Right renal cortex interstitium (tissue), 3 donors: ENCODE measurements at regions not wholly inside any gene's neighbourhood (a gene's known extent, or its start where the extent isn't known, plus 50 kb on each side); places are given as distances from the start of the nearest gene placed in this dataset.

ENCODE experiments used
- DNase-seq, 3 donors: peaks; one replicate each; pipeline ENCODE4 v3.0.0-alpha.2; 2013; ENCODE audit warnings: low read depth in 3 of 3, low spot score in 2 of 3

DNA sequence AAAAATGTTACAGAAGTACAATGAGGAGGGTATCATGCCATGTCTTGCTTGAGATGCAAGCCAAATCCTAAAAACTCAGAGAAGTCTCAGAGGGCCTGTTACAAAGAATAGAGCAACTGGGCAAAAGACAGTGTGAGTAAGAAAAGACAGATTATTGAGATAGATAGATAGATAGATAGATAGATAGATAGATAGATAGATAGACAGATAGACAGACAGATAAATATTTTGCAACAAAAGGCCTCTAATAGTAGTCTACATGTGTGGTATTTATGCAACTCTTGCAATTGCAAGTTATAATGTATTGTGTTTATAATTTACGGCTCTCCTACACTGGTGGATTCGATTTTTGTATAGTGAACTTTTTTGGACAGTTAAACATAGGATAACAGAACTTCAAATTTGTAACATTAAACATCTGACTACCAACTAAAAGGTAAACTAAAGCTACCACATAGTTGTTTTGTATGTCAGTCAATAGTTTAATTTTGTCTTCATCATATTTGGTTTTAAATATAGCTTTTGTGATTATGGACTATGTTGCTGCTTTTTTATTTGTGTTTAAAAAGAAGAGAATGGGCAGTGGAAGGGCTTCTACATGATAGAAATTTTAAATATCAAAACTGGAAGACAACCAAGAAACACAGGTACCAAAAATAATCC lies 740.7 kb upstream of the LRRTM4 start:
- DNase-seq: no peak

DNA sequence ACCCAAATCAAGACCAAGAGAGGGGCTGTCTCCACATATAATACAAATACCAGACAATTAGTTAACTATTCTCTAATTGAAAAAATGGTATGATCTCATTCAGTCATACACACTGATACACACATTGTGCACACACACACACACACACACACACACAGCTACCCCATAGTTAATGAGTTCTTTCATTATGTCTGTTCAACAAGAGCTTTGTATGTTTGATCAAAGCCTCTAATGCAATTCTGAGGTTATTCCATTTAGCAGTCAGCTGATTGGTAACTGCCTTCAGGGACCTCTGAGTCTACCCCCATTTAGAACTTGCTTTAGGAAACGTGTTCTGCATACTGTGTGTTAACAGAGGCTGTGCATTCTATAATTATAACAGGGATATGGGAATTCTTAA lies 741.4 kb upstream of the LRRTM4 start:
- DNase-seq: no peak

DNA sequence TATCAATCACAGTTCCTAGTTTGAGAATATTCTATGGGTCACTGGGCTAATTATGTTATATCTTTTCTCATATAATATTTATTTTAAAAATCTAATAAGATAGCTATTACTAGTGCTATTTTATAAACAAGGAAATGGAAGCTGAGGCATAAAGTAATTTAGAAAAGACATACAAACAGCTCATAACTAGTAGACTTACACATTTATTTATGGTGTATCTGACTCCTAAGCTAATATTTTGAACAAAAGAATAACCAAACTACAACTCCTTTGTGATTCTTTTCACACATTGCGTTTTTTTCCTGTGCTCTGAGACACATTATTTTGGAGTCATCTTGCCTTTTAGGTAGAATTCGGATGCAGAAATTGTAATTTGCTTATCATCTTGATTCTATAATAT lies 742.0 kb upstream of the LRRTM4 start:
- DNase-seq: no peak

DNA sequence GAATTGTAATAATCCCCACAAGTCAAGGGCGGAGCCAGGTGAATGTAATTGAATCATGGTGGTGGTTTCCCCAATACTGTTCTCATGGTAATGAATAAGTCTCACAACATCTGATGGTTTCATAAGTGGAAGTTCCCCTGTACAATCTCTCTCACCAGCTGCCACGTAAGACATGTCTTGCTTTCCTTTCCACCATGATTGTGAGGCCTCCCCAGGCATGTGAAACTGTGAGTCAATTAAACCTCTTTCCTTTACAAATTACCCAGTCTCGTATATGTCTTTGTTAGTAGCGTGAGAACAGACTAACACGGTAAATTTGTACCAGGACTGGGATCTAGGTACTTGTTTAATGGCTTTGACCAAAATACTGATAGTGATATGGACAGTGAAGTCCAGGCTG lies 744.3 kb upstream of the REG3G start:
- no peak for DNase-seq

DNA sequence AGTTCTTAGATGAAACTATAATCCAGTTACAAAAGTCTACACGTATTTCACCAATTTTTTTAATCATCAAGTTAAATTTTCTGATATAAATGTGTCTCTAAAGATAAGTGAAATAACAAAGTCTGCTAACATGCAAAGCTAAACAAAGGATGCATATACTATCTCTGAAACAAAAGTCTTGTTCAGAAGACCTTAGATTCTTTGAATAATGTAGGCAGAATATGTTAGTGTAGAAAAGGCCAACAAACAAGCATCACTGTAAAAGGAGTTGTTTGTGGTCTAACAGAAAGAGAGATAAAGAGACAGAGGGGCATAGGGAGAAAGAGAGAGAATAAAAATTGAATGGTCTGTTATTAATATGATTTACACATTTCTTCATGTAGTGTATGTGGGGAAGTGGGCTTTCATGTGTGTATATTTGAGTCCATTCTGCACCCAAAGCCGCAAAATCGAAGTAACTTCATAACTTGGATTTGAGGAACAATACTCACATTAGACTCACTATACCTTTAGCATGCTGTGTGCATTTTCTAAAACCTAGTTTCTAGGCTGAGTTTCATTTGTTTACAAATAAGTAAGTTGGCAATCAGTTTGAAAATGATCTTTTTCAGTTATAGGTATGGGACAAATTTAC lies 734.8 kb upstream of the REG3G start:
- no peak for DNase-seq

DNA sequence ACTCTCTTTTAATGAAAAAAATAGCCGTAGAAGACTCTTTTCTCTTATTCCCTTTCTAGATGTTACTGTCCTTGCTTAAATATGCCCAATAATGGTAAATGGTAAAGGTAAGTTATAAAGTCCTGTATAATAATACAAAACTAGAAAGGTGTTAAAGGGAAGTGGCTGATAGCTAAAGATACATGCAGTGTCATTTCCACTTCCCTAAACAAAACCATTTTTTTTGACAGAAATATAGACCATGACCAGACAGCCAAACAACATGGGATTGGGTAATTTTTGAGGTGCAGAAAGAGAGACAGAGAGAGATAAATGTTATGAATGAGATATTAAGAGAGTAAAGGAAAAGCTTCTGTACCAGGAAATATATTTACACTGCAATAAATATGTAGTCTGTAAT lies 731.7 kb upstream of the REG3G start:
- no peak for DNase-seq

DNA sequence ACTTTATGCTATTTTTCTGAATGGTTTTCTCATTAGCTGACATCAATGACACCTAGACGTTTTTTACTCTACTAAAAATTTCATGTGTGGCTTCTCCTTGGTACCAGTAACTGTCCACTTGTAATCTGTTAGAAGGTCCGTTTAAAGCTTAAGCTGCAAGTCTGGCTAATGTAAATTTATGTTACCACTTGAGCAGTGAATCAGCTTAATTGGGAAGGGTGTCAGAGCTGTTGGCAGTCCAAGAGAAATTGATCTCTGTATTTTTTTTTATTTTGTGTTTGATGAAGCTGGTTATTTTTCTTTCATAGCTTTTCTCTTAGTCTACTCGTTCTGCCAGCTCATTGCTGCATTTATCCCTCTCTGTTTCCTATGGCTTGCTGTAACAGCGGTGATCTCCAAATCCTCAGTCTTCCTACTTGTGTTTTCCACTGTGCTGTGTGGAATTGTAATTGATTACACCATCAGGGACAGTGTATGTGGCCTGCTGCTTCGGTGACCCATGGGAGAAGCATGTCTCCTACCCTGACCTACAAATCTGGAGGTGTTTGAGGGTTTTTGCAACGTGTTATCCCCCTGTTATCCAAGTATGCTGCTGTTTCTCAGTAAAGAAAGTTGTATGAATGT lies 724.2 kb upstream of the REG3G start:
- DNase-seq: no peak

DNA sequence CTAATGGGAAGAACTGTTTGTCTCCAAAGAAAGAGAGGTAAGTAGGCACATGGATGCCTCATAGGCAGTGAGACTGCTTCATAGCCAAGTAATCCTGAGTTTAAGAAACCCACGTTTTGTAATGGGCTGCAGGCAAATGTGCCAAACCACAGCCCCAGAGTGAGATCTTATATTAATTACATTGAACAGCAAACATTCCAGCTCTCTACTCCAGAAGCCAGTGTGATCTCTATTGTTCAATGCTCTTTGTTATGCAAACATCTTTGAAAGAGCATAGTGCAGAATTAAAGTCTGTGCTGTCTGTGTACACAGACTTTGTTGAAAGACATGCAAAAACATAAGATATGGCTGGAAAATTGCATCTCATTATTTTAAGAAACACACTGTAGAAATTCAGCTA lies 720.8 kb upstream of the REG3G start:
- DNase-seq: no peak

DNA sequence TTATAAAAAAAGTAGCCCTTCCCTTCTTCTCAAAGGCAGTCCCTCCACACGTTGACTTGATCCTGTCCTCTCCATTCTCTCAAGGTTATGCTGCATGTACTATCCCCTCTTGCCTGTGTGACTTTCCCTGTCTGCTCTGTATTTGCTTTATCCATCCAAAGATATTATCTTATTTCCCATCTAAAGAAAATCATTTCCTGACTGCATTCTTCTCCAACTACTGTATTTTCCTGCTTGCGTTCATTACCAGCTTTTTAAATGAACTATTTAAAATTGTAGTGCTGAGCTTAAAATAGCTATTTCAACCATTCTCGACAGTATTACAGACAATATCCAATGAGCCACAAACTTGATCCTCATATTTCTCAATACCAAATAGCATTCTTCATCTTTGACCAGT lies 716.0 kb upstream of the REG3G start:
- no peak for DNase-seq

DNA sequence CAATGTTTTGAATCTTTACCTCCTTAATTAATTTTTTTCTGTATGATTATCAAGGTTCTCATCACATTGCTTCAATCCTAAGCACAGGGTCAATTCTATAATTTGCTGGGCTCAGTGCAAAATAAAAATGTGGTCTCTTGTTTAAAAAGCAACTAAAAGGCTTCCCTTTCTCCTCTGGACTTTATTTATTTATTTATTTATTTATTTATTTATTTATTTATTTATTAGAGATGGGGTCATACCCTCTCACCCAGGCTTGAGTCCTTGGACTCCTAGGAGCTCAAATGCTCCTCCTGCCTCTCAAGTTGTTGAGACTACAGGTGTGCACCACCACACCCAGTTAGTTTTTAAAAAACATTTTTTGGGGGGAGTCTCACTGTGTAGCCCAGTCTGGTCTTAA lies 710.1 kb upstream of the REG3G start:
- DNase-seq: no peak

DNA sequence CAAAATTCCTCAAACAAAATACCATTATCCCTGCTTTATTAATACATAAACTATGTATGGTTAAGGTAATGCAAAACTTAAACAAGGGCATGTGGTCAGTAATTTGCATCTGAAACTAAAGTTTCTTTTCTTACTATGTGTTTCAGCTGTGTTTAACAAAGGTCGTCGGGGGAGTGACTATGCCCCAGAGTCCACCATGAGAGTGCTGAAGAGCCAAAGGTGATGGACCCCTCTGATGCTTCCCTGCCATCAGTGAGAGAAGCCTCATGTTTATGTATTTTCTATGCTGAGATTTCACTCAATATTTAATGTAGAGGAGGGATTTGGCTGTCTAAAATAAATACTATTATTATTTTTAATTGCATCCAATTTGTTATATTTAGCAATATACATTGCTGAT lies 707.2 kb upstream of the REG3G start:
- no peak for DNase-seq

DNA sequence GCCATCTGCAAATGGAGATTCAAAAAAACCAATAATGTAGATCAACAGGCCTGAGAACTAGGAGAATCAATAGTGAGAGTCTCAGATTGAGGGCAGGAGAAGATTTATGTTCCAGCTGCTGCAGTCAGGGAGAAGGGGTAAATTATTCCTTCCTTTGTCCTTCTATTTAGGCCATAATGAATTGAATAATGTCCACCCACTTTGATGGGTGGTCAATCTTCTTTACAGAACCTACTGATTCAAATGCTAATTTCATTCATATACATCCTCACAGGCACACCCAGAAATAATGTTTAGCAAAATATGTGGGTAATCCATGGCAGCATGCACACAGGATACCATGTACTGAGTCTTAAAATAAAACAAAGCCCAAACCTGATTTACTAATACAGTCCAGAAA lies 695.3 kb upstream of the REG3G start:
- DNase-seq: no peak

DNA sequence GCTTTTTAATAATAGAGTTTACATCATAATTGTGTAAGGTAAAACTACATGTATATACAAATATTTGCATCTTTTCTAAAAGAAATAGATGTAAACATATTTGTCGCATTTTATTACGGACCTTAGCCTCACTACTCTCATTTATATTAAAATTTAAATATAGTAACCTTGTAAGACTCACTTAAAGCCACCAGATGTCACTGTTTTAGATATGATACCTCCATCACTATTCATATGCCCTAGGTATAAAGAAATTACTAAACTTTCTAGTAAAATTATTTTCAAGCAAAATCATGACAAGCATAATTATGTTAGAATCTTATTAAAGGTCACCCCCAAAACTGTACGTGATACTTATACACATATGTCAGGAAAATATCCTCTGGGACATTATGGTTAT lies 674.3 kb upstream of the REG3G start:
- DNase-seq: no peak

DNA sequence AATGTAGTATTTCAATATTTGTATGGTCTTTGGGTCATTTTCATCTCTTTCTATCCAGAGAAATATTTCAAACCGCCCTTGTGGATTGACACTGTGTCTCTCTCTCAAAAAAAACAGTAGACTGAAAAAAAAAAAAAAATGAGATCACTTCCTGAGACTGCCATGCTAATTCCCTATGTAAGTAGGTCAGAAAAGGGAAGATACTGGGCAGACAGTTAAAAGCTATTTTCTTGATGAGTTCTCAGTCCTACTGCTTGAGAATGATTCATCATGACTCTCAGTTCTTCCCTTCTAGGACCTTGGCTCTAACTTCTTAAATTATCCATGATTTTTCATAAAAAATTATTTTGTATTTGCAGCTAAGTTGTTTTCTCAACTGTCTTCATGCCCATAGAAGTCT lies 672.3 kb upstream of the REG3G start:
- no peak for DNase-seq

DNA sequence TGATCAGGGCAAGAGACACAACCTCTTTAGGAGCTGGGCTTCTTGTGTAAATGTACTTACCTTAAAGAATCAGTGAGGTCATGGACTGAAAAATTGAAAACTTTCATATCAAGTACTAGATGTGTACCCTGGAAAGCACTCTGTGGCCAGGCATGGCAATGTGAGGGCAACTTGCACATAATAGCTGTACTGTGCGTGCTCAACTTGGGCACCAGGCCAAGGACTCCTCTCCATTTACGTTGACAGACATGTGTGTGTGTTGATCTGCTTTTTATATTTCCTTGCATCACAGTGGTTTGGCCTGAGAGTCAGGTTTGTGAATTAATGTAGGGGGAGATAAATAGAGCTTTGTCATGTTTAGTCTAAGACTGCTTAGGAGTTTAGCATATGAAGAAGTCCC lies 669.5 kb upstream of the REG3G start:
- no peak for DNase-seq

DNA sequence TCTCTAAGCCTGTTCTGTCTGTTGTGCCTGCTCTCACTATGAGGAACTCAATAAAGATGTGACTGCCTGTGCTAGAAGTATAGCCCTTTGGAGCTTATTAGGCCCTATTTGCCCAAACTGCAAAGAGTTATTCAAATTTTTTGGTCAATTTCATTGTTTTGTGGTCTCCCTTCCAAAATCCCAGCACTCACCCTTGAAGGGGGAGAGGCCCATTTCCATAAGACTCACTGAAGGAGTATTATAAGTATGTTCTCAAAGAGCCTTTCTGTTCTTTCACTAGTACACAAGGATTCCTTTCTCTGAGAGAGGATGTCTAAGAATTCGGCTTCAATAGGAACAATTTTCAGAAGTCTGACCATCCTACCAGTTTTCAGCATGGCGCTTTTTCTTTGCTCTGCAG lies 641.9 kb upstream of the REG3G start:
- no peak for DNase-seq

DNA sequence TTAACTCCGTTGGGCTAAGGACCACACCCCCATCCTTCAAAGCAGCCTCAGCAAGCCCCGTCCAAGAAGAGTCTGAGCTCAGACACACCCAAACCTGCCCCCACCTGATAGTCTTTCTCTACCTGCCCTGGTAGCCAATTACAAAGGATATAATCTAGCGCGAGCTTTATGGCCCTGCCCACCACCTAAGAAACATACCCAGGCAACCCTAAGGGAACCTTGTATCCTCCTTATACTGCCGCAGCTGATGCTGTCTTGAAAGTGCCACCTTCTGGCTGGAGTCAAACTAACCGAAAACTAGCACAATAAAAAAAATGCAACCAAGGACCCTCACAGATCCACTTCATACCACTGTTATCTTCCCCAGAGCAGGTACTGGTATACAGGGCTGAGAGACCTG lies 628.3 kb upstream of the REG3G start:
- DNase-seq: no peak

DNA sequence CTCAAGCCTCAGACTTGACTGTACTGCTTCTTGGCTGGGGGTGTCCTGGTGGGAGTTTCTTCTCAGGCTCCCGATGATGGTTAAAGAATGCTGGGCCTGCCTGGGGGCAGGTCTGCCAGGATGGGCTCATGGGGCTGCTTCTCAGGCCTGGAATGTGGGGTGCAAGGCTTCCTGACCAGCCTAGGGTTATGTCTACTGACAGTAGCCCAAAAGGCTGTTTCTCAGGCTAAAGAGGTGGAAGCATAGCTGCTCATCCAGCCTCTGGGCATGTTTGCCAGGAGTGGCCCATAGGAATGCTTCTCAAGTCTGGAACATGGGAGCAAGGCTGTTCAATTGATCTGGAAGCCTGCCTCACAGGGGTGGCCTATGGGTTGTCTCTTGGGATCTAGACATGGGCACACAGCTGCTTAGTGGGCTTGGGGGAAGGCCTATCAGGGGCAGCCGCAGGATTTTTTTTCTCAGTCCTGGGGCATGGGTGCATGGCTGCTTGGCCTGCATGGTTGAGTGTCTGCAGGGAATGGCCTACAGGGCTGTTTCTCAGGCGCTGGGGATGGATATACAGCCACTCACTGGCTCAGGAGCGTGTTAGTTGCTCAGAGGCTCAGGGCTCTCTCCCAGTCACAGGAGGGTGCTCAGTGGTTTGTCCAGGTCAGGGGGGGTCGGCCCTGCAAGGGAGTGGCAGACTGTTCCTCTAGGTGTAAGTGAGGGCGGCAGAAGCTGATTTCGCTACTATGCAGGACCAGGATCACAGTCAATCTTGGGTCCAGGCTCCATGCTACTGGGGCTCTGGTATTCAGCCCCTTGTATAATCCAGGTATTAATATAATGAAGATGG lies 617.3 kb upstream of the REG3G start:
- DNase-seq: no peak

DNA sequence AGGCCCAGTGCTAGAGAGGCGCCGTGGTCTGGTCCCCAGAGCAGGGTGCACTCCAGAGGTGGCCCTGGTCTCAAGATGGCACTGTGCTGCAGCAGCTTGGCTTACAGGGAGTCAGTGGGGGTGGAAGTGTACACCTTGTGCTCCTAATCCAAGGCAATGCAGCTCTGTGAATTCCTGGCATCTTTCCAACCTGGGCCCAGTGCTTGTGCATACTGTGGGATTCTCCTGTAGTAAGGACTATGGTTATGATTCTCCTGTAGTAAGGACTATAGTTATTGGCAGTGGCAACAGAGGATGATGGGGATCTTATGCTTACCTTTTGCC lies 616.7 kb upstream of the REG3G start:
- DNase-seq: no peak

DNA sequence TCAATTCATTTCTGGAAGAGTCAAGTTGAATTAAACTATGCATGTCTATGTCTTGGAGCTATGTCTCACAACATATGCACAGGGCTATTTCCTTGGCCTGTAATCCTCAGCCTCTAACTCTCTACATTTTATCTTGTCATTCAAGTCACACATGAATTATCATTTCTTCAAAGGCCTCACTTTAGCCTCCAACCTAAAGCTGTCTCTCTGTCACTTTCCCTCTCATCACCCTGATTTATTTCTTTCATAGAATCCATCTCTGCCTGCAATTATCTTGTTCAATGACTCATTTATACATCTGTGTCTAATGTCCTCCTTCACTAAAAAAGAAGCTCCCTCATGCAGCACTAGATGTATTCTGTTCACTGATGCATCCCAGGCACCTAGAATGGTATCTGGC lies 614.2 kb upstream of the REG3G start:
- no peak for DNase-seq

DNA sequence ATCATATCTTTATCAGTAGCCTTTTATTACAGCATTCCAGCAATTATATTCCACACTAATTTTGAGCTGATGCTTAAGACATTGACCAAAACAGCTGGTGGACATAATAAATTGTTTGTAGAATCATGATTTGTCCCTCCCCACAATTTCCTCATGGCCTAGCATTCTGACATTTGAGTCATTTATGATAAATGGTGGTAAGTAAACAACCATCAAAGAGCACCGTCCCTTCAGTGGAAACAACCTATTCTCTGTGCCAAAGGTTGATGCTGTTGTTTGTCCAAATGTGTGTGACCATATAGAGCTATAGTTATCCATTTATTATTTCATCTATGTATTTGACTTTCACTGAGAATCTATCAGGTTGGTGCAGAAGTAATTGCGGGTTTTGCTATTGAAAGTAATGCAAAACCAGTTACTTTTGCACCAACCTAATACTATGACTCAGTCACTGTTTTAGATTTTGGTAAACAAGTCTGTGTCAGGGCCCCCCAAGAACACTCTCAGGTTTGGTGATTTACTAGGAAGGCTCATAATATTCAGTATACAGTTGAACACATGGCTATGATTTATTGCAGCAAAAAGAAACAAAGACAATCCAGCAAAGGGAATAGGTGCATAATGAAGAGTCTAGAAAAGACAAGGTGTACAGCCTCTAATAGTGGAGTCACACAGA lies 608.7 kb upstream of the REG3G start:
- no peak for DNase-seq
